H1 (cell line): ENCODE measurements at regions not wholly inside any gene's neighbourhood (a gene's known extent, or its start where the extent isn't known, plus 50 kb on each side); places are given as distances from the start of the nearest gene placed in this dataset.

Source experiments
- CTCF ChIA-PET: fragments of 300-600 bp; sonication (Branson Sonifier 250); formaldehyde crosslinking; loops from one replicate; lab custom pipeline; 2021; ENCODE audit not compliant: partially characterized antibody; lab: Charles Lee
- POLR2A ChIA-PET: fragments of 300-600 bp; sonication (Branson Sonifier 250); formaldehyde crosslinking; loops from one replicate; lab custom pipeline; 2021; ENCODE audit warnings: inconsistent platforms; ENCODE audit not compliant: partially characterized antibody; lab: Charles Lee
- DNase-seq, 2 experiments: peaks; one replicate each; pipeline versions ENCODE4 v3.0.0 to v3.0.0-alpha.2; 2010 to 2022; ENCODE audit warnings: low spot score in 2 of 2, low read depth in 1 of 2, mixed read lengths in 1 of 2
- FAIRE-seq: peaks from 2 replicates; lab custom pipeline; 2011; peaks lifted over from hg19 to GRCh38; lab: Jason Lieb, UNC
- H2AFZ ChIP-seq: 2 replicates; pipeline ENCODE4 v1.8.1; 2012; ENCODE audit warnings: low read length, inconsistent platforms
- H2AK5ac ChIP-seq: 2 replicates; pipeline ENCODE4 v1.6.1; 2013; ENCODE audit warnings: low read depth, low read length
- H2BK120ac ChIP-seq: replicated peaks from 2 replicates; pipeline ENCODE3; 2013; ENCODE audit warnings: low read depth, low read length, inconsistent platforms
- H2BK12ac ChIP-seq: 2 replicates; pipeline ENCODE4 v1.6.1; 2013; ENCODE audit warnings: low read depth, low read length
- H2BK15ac ChIP-seq: 2 replicates; pipeline ENCODE4 v1.6.1; 2013; ENCODE audit warnings: low read length
- H2BK20ac ChIP-seq: 2 replicates; pipeline ENCODE4 v1.6.1; 2013; ENCODE audit warnings: low read length
- H2BK5ac ChIP-seq: 2 replicates; pipeline ENCODE4 v1.6.1; 2013; ENCODE audit warnings: low read depth, low read length
- H3K14ac ChIP-seq: 2 replicates; pipeline ENCODE4 v1.6.1; 2013; ENCODE audit warnings: inconsistent platforms; ENCODE audit not compliant: insufficient read length
- H3K18ac ChIP-seq: 2 replicates; pipeline ENCODE4 v1.6.1; 2013; ENCODE audit warnings: low read length; ENCODE audit errors: extremely low read depth
- H3K23ac ChIP-seq: 2 replicates; pipeline ENCODE4 v1.6.1; 2013; ENCODE audit warnings: inconsistent platforms; ENCODE audit not compliant: insufficient read length
- H3K23me2 ChIP-seq: 2 replicates; pipeline ENCODE4 v1.6.1; 2013; ENCODE audit warnings: low read depth, low read length
- H3K27ac ChIP-seq: 2 replicates; pipeline ENCODE4 v1.6.1; 2011; ENCODE audit warnings: low read depth, low read length, inconsistent platforms
- H3K27me3 ChIP-seq, 4 experiments: replicated peaks in 1 of 4; 1 replicate in 1 of 4; 2 replicates in 3 of 4; pipeline versions ENCODE4 v1.6.1 to v1.8.1; 2011 to 2013; ENCODE audit warnings: low read length in 3 of 4, mild to moderate bottlenecking in 3 of 4, inconsistent platforms in 2 of 4, mixed read lengths in 2 of 4, moderate library complexity in 1 of 4; ENCODE audit not compliant: control insufficient read depth in 3 of 4, insufficient read depth in 3 of 4; ENCODE audit errors: extremely low read depth in 1 of 4
- H3K36me3 ChIP-seq, 4 experiments: 2 replicates each; pipeline versions ENCODE4 v1.6.1 to v1.8.1; 2011 to 2013; ENCODE audit warnings: mild to moderate bottlenecking in 4 of 4, low read length in 3 of 4, moderate library complexity in 2 of 4, control low read depth in 1 of 4, inconsistent platforms in 1 of 4; ENCODE audit not compliant: insufficient read depth in 4 of 4, control insufficient read depth in 2 of 4
- H3K4ac ChIP-seq: replicated peaks from 2 replicates; pipeline ENCODE3; 2013; ENCODE audit warnings: low read length, low read depth, mixed read lengths, inconsistent platforms; ENCODE audit not compliant: insufficient read length
- H3K4me1 ChIP-seq, 4 experiments: replicated peaks in 1 of 4; 1 replicate in 1 of 4; 2 replicates in 3 of 4; pipeline versions ENCODE4 v1.6.1 to v1.8.1; 2011 to 2013; ENCODE audit warnings: low read length in 3 of 4, inconsistent platforms in 2 of 4, mixed read lengths in 1 of 4; ENCODE audit not compliant: insufficient read depth in 4 of 4, control insufficient read depth in 3 of 4
- H3K4me2 ChIP-seq, 2 experiments: 2 replicates each; pipeline versions ENCODE4 v1.6.1 to v1.8.1; 2011 to 2013; ENCODE audit warnings: low read depth in 2 of 2, low read length in 2 of 2, control low read depth in 1 of 2, inconsistent platforms in 1 of 2, mild to moderate bottlenecking in 1 of 2; ENCODE audit not compliant: insufficient read depth in 1 of 2
- H3K4me3 ChIP-seq, 4 experiments: fragments of 200-600, 300-600 bp in 1 of 4; sonication (generic), shearing (Covaris generic), sonication (Bioruptor Twin) in 1 of 4; 2 replicates each; pipeline versions ENCODE4 v1.5.1 to v1.8.1; 2011 to 2016; ENCODE audit warnings: low read length in 4 of 4, low read depth in 3 of 4, control low read depth in 2 of 4, inconsistent platforms in 2 of 4, mild to moderate bottlenecking in 2 of 4, mixed read lengths in 1 of 4, moderate library complexity in 1 of 4; ENCODE audit not compliant: insufficient read depth in 2 of 4; ENCODE audit errors: extremely low read depth in 1 of 4
- H3K56ac ChIP-seq: replicated peaks from 2 replicates; pipeline ENCODE3; 2013; ENCODE audit warnings: low read depth, mild to moderate bottlenecking, mixed read lengths, low read length, inconsistent platforms; ENCODE audit not compliant: insufficient read length
- H3K79me1 ChIP-seq: 2 replicates; pipeline ENCODE4 v1.6.1; 2013; ENCODE audit warnings: low read depth, low read length, control low read depth
- H3K79me2 ChIP-seq, 2 experiments: 2 replicates each; pipeline versions ENCODE4 v1.6.1 to v1.8.1; 2012 to 2013; ENCODE audit warnings: low read length in 2 of 2, mild to moderate bottlenecking in 2 of 2, inconsistent platforms in 1 of 2; ENCODE audit not compliant: insufficient read depth in 2 of 2, control insufficient read depth in 1 of 2
- H3K9ac ChIP-seq, 4 experiments: replicated peaks in 1 of 4; 1 replicate in 1 of 4; 2 replicates in 3 of 4; pipeline versions ENCODE4 v1.6.1 to v1.8.1; 2011 to 2013; ENCODE audit warnings: low read depth in 3 of 4, low read length in 3 of 4, control low read depth in 2 of 4, mild to moderate bottlenecking in 2 of 4, moderate library complexity in 2 of 4, inconsistent platforms in 1 of 4; ENCODE audit errors: extremely low read depth in 1 of 4
- H3K9me3 ChIP-seq, 2 experiments: 2 replicates each; pipeline versions ENCODE4 v1.6.1 to v1.8.1; 2012 to 2013; ENCODE audit warnings: mild to moderate bottlenecking in 2 of 2, moderate library complexity in 2 of 2, control low read depth in 1 of 2, inconsistent platforms in 1 of 2, low read depth in 1 of 2, low read length in 1 of 2, mixed read lengths in 1 of 2; ENCODE audit not compliant: insufficient read depth in 2 of 2
- H4K20me1 ChIP-seq, 2 experiments: replicated peaks in 1 of 2; 2 replicates each; pipeline versions ENCODE3 to v1.8.1; 2011 to 2013; ENCODE audit warnings: inconsistent platforms in 2 of 2, low read length in 2 of 2, mild to moderate bottlenecking in 1 of 2; ENCODE audit not compliant: insufficient read depth in 2 of 2, control insufficient read depth in 1 of 2
- H4K5ac ChIP-seq: 2 replicates; pipeline ENCODE4 v1.6.1; 2013; ENCODE audit warnings: low read length, low read depth, mixed read lengths, inconsistent platforms; ENCODE audit not compliant: insufficient read length
- H4K8ac ChIP-seq: 2 replicates; pipeline ENCODE4 v1.8.0; 2013; ENCODE audit warnings: mild to moderate bottlenecking, moderate library complexity, low read length, inconsistent platforms; ENCODE audit not compliant: insufficient read depth; ENCODE audit errors: extremely low read depth
- H4K91ac ChIP-seq: replicated peaks from 2 replicates; pipeline ENCODE3; 2013; ENCODE audit warnings: low read length, mixed read lengths, inconsistent platforms; ENCODE audit not compliant: insufficient read length
- SAP30 ChIP-seq: fragments of 300-600 bp; sonication (generic); IDR thresholded peaks from 2 replicates; pipeline ENCODE4 v1.7.1; 2012; ENCODE audit warnings: low read length, moderate library complexity, mild to moderate bottlenecking, inconsistent platforms; ENCODE audit not compliant: insufficient read depth, insufficient replicate concordance
- TBP ChIP-seq: IDR thresholded peaks from 2 replicates; pipeline ENCODE4 v1.6.1; 2011; ENCODE audit warnings: low read depth, low read length, improper control_type of control experiment
- WGBS, 2 experiments: shearing (Covaris generic) in 1 of 2; methylation state at CpG; one replicate each; pipeline versions ENCODE4 v1.1.6 to v1.1.7; 2013 to 2015; ENCODE audit warnings: low lambda C conversion rate in 2 of 2, mixed read lengths in 2 of 2, inconsistent platforms in 1 of 2, low coverage in 1 of 2, missing lambda C conversion rate in 1 of 2; ENCODE audit not compliant: insufficient replicate concordance in 2 of 2, insufficient coverage in 1 of 2, insufficient read length in 1 of 2; ENCODE audit errors: extremely low coverage in 1 of 2, missing lambda C conversion rate in 1 of 2; 5-methylcytosine and 5-hydroxymethylcytosine counted together

DNA sequence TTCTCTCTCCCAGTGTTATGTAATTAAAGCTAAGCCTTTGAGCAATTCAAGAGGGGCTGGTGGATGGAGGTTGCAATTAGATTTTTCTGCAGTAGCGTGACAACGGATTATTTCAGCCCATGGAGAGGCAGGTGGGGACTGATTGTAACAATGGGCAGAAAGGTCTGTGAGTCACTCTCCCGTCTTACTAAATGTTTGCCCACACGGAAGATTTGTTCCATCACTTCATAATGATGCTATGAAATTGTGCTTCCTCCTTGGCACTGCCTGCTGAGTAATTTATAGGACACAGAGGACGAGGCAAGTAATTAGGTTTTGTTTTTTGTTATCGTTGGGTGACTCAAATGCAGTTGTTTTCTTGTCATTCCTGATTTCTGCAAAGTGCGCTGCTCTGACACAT lies 594.5 kb upstream of the DPP6 start:
- H3K36me3 ChIP-seq, result no peaks in the 10 kb centered on the region
- no peak overlapping the region for H2BK15ac ChIP-seq
- H2AFZ ChIP-seq, result no peak overlapping the region
- H3K79me1 ChIP-seq, result no peaks in the 10 kb centered on the region
- no peak for DNase-seq
- H2BK20ac ChIP-seq, result no peak overlapping the region
- H3K4me1 ChIP-seq, result no peaks in the 10 kb centered on the region
- POLR2A ChIA-PET, result no interaction called here
- no peak overlapping the region for H2BK120ac ChIP-seq
- no peak overlapping the region for H2AK5ac ChIP-seq
- peaks cover 22 to 40% of the 10 kb centered on the region in 2 experiments for H3K9me3 ChIP-seq
- no peak overlapping the region for H3K4ac ChIP-seq
- FAIRE-seq, result no peak
- H3K56ac ChIP-seq, result no peak overlapping the region
- H3K79me2 ChIP-seq, result no peaks in the 10 kb centered on the region
- H3K27ac ChIP-seq, result no peak overlapping the region
- H2BK12ac ChIP-seq, result no peak overlapping the region
- no peak overlapping the region for H4K91ac ChIP-seq
- H3K23me2 ChIP-seq, result no peaks in the 10 kb centered on the region
- H3K23ac ChIP-seq, result no peak overlapping the region
- 80% methylated on average over 7 of the region's 7 CpGs; no CpG with 5 or more reads in 1 of the 2 experiments for WGBS, 2 experiments
- H2BK5ac ChIP-seq, result no peak overlapping the region
- no peak overlapping the region for H4K8ac ChIP-seq
- H3K9ac ChIP-seq, result no peak overlapping the region
- H4K20me1 ChIP-seq, result no peaks in the 10 kb centered on the region
- H3K27me3 ChIP-seq, result no peaks in the 10 kb centered on the region
- no peak overlapping the region for H4K5ac ChIP-seq
- no peak overlapping the region for H3K14ac ChIP-seq
- CTCF ChIA-PET, result interaction anchor here (1.4 kb wide), 1 partner anchor 25 kb away, joined by 3 read pairs; no protein-coding TSS in a partner anchor
- no peak for TF ChIP-seq TBP
- TF ChIP-seq SAP30, result no peak
- no peak overlapping the region for H3K4me2 ChIP-seq
- no peak overlapping the region for H3K18ac ChIP-seq
- H3K4me3 ChIP-seq, result no peak overlapping the region
